Tibial nerve (tissue), 4 donors: ENCODE measurements at regions not wholly inside any gene's neighbourhood (a gene's known extent, or its start where the extent isn't known, plus 50 kb on each side); places are given as distances from the start of the nearest gene placed in this dataset.
A peak's percentile ranks its signal among the peaks of the same experiment; 100 is the strongest.
"Not testable (repeated sequence)": the region's sequence is repeated elsewhere in the genome, so short reads cannot be mapped to it uniquely, and the experiment has no call there.

Experiments
- DNase-seq, 2 donors: peaks; one replicate each; pipeline ENCODE4 v3.0.0-alpha.2; 2019; ENCODE audit warnings: low spot score in 2 of 2
- H3K27ac ChIP-seq, 4 donors: fragments of 200-600 bp; sonication (generic) in 3 of 4; one replicate each; pipeline ENCODE4 v1.5.1; 2017 to 2019; ENCODE audit warnings: mild to moderate bottlenecking in 1 of 4
- H3K27me3 ChIP-seq, 2 donors: fragments of 200-600 bp; sonication (generic) in 1 of 2; one replicate each; pipeline versions ENCODE4 v1.5.1 to v1.6.0; 2017 to 2019
- H3K36me3 ChIP-seq, 3 donors: fragments of 200-600 bp; sonication (generic); one replicate each; pipeline ENCODE4 v1.5.1; 2018 to 2019
- H3K4me1 ChIP-seq, 4 donors: fragments of 200-600 bp; sonication (generic) in 3 of 4; one replicate each; pipeline ENCODE4 v1.5.1; 2017 to 2019
- H3K4me3 ChIP-seq, 4 donors: fragments of 200-600 bp; sonication (generic) in 3 of 4; one replicate each; pipeline ENCODE4 v1.5.1; 2017 to 2019; ENCODE audit warnings: mild to moderate bottlenecking in 1 of 4, moderate library complexity in 1 of 4
- H3K9me3 ChIP-seq, 4 donors: fragments of 200-600 bp; sonication (generic) in 3 of 4; one replicate each; pipeline ENCODE4 v1.5.1; 2017 to 2019
- CTCF ChIP-seq, 5 experiments: fragments of 200-600 bp in 3 of 5; fragments of 450-650 bp in 2 of 5; sonication (generic) in 3 of 5; IDR thresholded peaks; one replicate each; pipeline ENCODE4 v1.5.1; 2016 to 2019; ENCODE audit warnings: antibody characterized with exemption in 5 of 5, mild to moderate bottlenecking in 3 of 5, moderate library complexity in 2 of 5
- EP300 ChIP-seq, 2 donors: sonication (generic); formaldehyde crosslinking; IDR thresholded peaks; one replicate each; pipeline ENCODE4 v1.6.1; 2017; ENCODE audit warnings: antibody characterized with exemption in 2 of 2, mild to moderate bottlenecking in 1 of 2
- POLR2A ChIP-seq, 2 donors: fragments of 450-650 bp; IDR thresholded peaks; one replicate each; pipeline ENCODE4 v1.6.1; 2017; ENCODE audit warnings: antibody characterized with exemption in 2 of 2, mild to moderate bottlenecking in 2 of 2, moderate library complexity in 2 of 2
- WGBS, 2 donors: methylation state at CpG; one replicate each; pipeline ENCODE4 v1.1.5; 2018; 5-methylcytosine and 5-hydroxymethylcytosine counted together

GRCh38 chr14:106422066-106422465 is 895.7 kb downstream of the TMEM121 start:
- Histone ChIP-seq H3K4me3 (no peak overlapping the region), H3K36me3 (no peaks in the 10 kb centered on the region), H3K27me3 (no peaks in the 10 kb centered on the region), H3K27ac (no peak overlapping the region), H3K9me3 (no peaks in the 10 kb centered on the region), H3K4me1 (no peaks in the 10 kb centered on the region)
- DNase-seq, result no peak
- TF ChIP-seq CTCF (IDR thresholded peaks at IDR 0.05), result no peak
- TF ChIP-seq EP300 (IDR thresholded peaks at IDR 0.05), result no peak
- TF ChIP-seq POLR2A (IDR thresholded peaks at IDR 0.05), result no peak
- 52 to 58% methylated on average over 5 of the region's 5 CpGs for WGBS, 2 donors

GRCh38 chr14:106425150-106425549 is 898.8 kb downstream of the TMEM121 start:
- not testable (repeated sequence) for H3K4me3 ChIP-seq, H3K27ac ChIP-seq, H3K4me1 ChIP-seq, H3K36me3 ChIP-seq, H3K9me3 ChIP-seq, DNase-seq, H3K27me3 ChIP-seq
- WGBS, 2 donors, result 67 to 72% methylated on average over 7 of the region's 7 CpGs

GRCh38 chr14:106436310-106436905 is 910.0 kb downstream of the TMEM121 start:
- no peaks in the 10 kb centered on the region for H3K9me3 ChIP-seq
- 49 to 57% methylated on average over 16 of the region's 16 CpGs for WGBS, 2 donors
- no peak overlapping the region for H3K27ac ChIP-seq
- no peaks in the 10 kb centered on the region for H3K36me3 ChIP-seq
- H3K4me1 ChIP-seq, result no peaks in the 10 kb centered on the region
- TF ChIP-seq EP300 (IDR thresholded peaks at IDR 0.05), result no peak
- no peak for TF ChIP-seq POLR2A (IDR thresholded peaks at IDR 0.05)
- peak in 1 of 5 experiments; percentile 51 for TF ChIP-seq CTCF (IDR thresholded peaks at IDR 0.05)
- H3K27me3 ChIP-seq, result no peaks in the 10 kb centered on the region
- H3K4me3 ChIP-seq, result no peak overlapping the region
- no peak for DNase-seq

GRCh38 chr14:106442857-106443256 is 916.5 kb downstream of the TMEM121 start:
- Histone ChIP-seq H3K4me1 (no peaks in the 10 kb centered on the region), H3K36me3 (no peaks in the 10 kb centered on the region), H3K9me3 (no peaks in the 10 kb centered on the region), H3K27me3 (no peaks in the 10 kb centered on the region), H3K27ac (no peak overlapping the region), H3K4me3 (no peak overlapping the region)
- TF ChIP-seq POLR2A (IDR thresholded peaks at IDR 0.05) (no peak), CTCF (IDR thresholded peaks at IDR 0.05) (peak in 1 of 5 experiments; percentile 4), EP300 (IDR thresholded peaks at IDR 0.05) (no peak)
- DNase-seq, result no peak
- 50 to 51% methylated on average over 7 of the region's 7 CpGs for WGBS, 2 donors

- DNase-seq, result no peak
- Histone ChIP-seq H3K4me1 (no peaks in the 10 kb centered on the region), H3K36me3 (no peaks in the 10 kb centered on the region), H3K27ac (no peak overlapping the region), H3K4me3 (no peak overlapping the region), H3K9me3 (no peaks in the 10 kb centered on the region), H3K27me3 (no peaks in the 10 kb centered on the region)
- WGBS, 2 donors, result 42 to 55% methylated on average over 3 of the region's 3 CpGs
- no peak for TF ChIP-seq POLR2A (IDR thresholded peaks at IDR 0.05)
- no peak for TF ChIP-seq EP300 (IDR thresholded peaks at IDR 0.05)
- no peak for TF ChIP-seq CTCF (IDR thresholded peaks at IDR 0.05)
These were observed 928.6 kb downstream of the TMEM121 start for GRCh38 chr14:106455026-106455425.
